GM12874 (cell line): ENCODE measurements at regions not wholly inside any gene's neighbourhood (a gene's known extent, or its start where the extent isn't known, plus 50 kb on each side); places are given as distances from the start of the nearest gene placed in this dataset.

Experiments used
- TF ChIP-seq, protein P1 (sequence below): IDR thresholded peaks from 2 replicates; pipeline ENCODE4 v1.5.1; 2011; ENCODE audit warnings: low read depth, mild to moderate bottlenecking, control low read depth, low read length, moderate library complexity; ENCODE audit not compliant: insufficient read depth

GRCh38 chr1:78408810-78409209, 82.0 kb upstream of the PTGFR start:
- TF ChIP-seq, protein P1, sequence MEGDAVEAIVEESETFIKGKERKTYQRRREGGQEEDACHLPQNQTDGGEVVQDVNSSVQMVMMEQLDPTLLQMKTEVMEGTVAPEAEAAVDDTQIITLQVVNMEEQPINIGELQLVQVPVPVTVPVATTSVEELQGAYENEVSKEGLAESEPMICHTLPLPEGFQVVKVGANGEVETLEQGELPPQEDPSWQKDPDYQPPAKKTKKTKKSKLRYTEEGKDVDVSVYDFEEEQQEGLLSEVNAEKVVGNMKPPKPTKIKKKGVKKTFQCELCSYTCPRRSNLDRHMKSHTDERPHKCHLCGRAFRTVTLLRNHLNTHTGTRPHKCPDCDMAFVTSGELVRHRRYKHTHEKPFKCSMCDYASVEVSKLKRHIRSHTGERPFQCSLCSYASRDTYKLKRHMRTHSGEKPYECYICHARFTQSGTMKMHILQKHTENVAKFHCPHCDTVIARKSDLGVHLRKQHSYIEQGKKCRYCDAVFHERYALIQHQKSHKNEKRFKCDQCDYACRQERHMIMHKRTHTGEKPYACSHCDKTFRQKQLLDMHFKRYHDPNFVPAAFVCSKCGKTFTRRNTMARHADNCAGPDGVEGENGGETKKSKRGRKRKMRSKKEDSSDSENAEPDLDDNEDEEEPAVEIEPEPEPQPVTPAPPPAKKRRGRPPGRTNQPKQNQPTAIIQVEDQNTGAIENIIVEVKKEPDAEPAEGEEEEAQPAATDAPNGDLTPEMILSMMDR: no peak

- TF ChIP-seq, protein P1: no peak
Observed at GRCh38 chr1:78410643-78411042, 80.1 kb upstream of the PTGFR start.

- TF ChIP-seq, protein P1: no peak
Observed at GRCh38 chr1:78411707-78412106, 79.1 kb upstream of the PTGFR start.

- TF ChIP-seq, protein P1: no peak
Observed at GRCh38 chr1:78415165-78415564, 75.6 kb upstream of the PTGFR start.

- TF ChIP-seq, protein P1: no peak
Observed at GRCh38 chr1:78419309-78419708, 71.5 kb upstream of the PTGFR start.

- TF ChIP-seq, protein P1: no peak
Observed at GRCh38 chr1:78420181-78420580, 70.6 kb upstream of the PTGFR start.

DNA sequence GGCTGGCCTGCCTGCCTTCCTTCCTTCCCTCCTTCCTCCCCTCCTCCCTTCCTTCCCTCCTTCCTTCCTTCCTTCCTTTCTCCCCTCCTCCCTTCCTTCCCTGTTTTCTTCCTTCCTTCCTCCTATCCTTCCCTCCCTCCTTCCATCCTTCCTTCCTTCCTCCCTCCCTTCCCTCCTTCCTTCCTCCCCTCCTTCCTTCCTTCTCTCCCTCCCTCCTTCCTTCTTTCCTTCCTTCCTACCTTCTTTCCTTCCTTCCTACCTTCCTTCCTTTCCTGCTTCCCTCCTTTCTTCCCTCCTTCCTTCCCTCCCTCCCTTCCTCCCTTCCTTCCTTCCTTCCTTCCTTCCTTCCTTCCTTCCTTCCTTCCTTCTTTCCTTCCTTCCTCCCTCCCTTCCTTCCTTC, 70.1 kb upstream of the PTGFR start:
- TF ChIP-seq, protein P1: no peak

- TF ChIP-seq, protein P1: no peak
Observed at GRCh38 chr1:78424720-78425119, 66.1 kb upstream of the PTGFR start.
